Activated naive CD4-positive, alpha-beta T cell treated with anti-CD3 and anti-CD28 coated beads, Interleukin-2, amount 50 U/mL, for 16 hours (primary cell): ENCODE measurements at regions not wholly inside any gene's neighbourhood (a gene's known extent, or its start where the extent isn't known, plus 50 kb on each side); places are given as distances from the start of the nearest gene placed in this dataset.

Source experiments
- DNase-seq: peaks from one replicate; pipeline ENCODE4 v3.0.0-alpha.2; 2020

GRCh38 chr2:144836635-144837350 is 316.9 kb upstream of the ZEB2 start:
- DNase-seq: no peak

GRCh38 chr2:144835634-144836350 is 315.9 kb upstream of the ZEB2 start:
- DNase-seq: no peak

- no peak for DNase-seq
These were observed 315.2 kb upstream of the ZEB2 start for GRCh38 chr2:144834998-144835633.

GRCh38 chr2:144834363-144834762 is 314.4 kb upstream of the ZEB2 start:
- DNase-seq: no peak

- no peak for DNase-seq
These were observed 313.2 kb upstream of the ZEB2 start for GRCh38 chr2:144833075-144833637.

GRCh38 chr2:144832048-144832447 is 312.1 kb upstream of the ZEB2 start:
- no peak for DNase-seq

GRCh38 chr2:144830543-144830942 is 310.6 kb upstream of the ZEB2 start:
- DNase-seq: no peak

- no peak for DNase-seq
These were observed 307.5 kb upstream of the ZEB2 start for GRCh38 chr2:144827404-144827803.

GRCh38 chr2:144826105-144826504 is 306.2 kb upstream of the ZEB2 start:
- DNase-seq: no peak

GRCh38 chr2:144825331-144826020 is 305.6 kb upstream of the ZEB2 start:
- no peak for DNase-seq

- DNase-seq: no peak
These were observed 304.6 kb upstream of the ZEB2 start for GRCh38 chr2:144824306-144825080.

- no peak for DNase-seq
These were observed 303.0 kb upstream of the ZEB2 start for GRCh38 chr2:144822966-144823365.

GRCh38 chr2:144812288-144812687 is 292.4 kb upstream of the ZEB2 start:
- no peak for DNase-seq

- DNase-seq: no peak
These were observed 281.8 kb upstream of the ZEB2 start for GRCh38 chr2:144801766-144802165.

GRCh38 chr2:144801325-144801724 is 281.4 kb upstream of the ZEB2 start:
- DNase-seq: no peak

- no peak for DNase-seq
These were observed 279.1 kb upstream of the ZEB2 start for GRCh38 chr2:144798989-144799388.

- no peak for DNase-seq
These were observed 278.1 kb upstream of the ZEB2 start for GRCh38 chr2:144798034-144798433.

GRCh38 chr2:144796936-144797335 is 277.0 kb upstream of the ZEB2 start:
- no peak for DNase-seq

- no peak for DNase-seq
These were observed 276.2 kb upstream of the ZEB2 start for GRCh38 chr2:144796164-144796563.

- DNase-seq: no peak
These were observed 265.3 kb upstream of the ZEB2 start for GRCh38 chr2:144785253-144785652.

GRCh38 chr2:144780983-144781382 is 261.1 kb upstream of the ZEB2 start:
- DNase-seq: no peak

- no peak for DNase-seq
These were observed 256.8 kb upstream of the ZEB2 start for GRCh38 chr2:144776766-144777165.
